Fibroblast of lung (primary cell): ENCODE measurements at regions not wholly inside any gene's neighbourhood (a gene's known extent, or its start where the extent isn't known, plus 50 kb on each side); places are given as distances from the start of the nearest gene placed in this dataset.

Experiments used
- DNase-seq, 2 donors: peaks; one replicate each; pipeline versions ENCODE4 v3.0.0 to v3.0.0-alpha.2; 2010; ENCODE audit warnings: low read depth in 2 of 2
- H2AFZ ChIP-seq: 2 replicates; pipeline ENCODE4 v1.5.1; 2012; ENCODE audit warnings: low read length, control low read depth, inconsistent platforms
- H3K27ac ChIP-seq: 2 replicates; pipeline ENCODE4 v1.5.1; 2011; ENCODE audit warnings: low read length, control low read depth; ENCODE audit not compliant: insufficient read depth
- H3K27me3 ChIP-seq: 2 replicates; pipeline ENCODE4 v1.5.1; 2011; ENCODE audit warnings: mild to moderate bottlenecking, low read length; ENCODE audit not compliant: control insufficient read depth, insufficient read depth
- H3K36me3 ChIP-seq: 2 replicates; pipeline ENCODE4 v1.5.1; 2011; ENCODE audit warnings: low read length; ENCODE audit not compliant: control insufficient read depth, insufficient read depth
- H3K4me1 ChIP-seq: 2 replicates; pipeline ENCODE4 v1.5.1; 2011; ENCODE audit warnings: low read length; ENCODE audit not compliant: control insufficient read depth, insufficient read depth; ENCODE audit errors: extremely low read depth
- H3K4me2 ChIP-seq: 2 replicates; pipeline ENCODE4 v1.5.1; 2011; ENCODE audit warnings: low read length, control low read depth; ENCODE audit not compliant: insufficient read depth; ENCODE audit errors: extremely low read depth
- H3K4me3 ChIP-seq, 4 experiments: fragments of 200-600 bp in 1 of 4; sonication (generic) in 1 of 4; replicated peaks in 1 of 4; 2 replicates each; pipeline ENCODE4 v1.5.1; 2011 to 2016; ENCODE audit warnings: low read length in 4 of 4, low read depth in 3 of 4, mild to moderate bottlenecking in 3 of 4, control low read depth in 2 of 4, inconsistent platforms in 1 of 4, mixed read lengths in 1 of 4; ENCODE audit not compliant: insufficient read depth in 1 of 4; ENCODE audit errors: control extremely low read depth in 1 of 4
- H3K79me2 ChIP-seq: 2 replicates; pipeline ENCODE4 v1.5.1; 2012; ENCODE audit warnings: mild to moderate bottlenecking, low read length, inconsistent platforms; ENCODE audit not compliant: control insufficient read depth, insufficient read depth
- H3K9ac ChIP-seq: 2 replicates; pipeline ENCODE4 v1.5.1; 2011; ENCODE audit warnings: mild to moderate bottlenecking, low read length, control low read depth; ENCODE audit not compliant: insufficient read depth
- H3K9me3 ChIP-seq: 2 replicates; pipeline ENCODE4 v1.5.1; 2012; ENCODE audit warnings: low read depth, low read length; ENCODE audit not compliant: control insufficient read depth, insufficient read depth
- H4K20me1 ChIP-seq: 2 replicates; pipeline ENCODE4 v1.5.1; 2011; ENCODE audit warnings: low read length; ENCODE audit not compliant: control insufficient read depth, insufficient read depth; ENCODE audit errors: extremely low read depth
- EZH2 ChIP-seq: IDR thresholded peaks from 2 replicates; pipeline ENCODE4 v1.5.1; 2012; ENCODE audit warnings: low read length, control low read depth, mild to moderate bottlenecking; ENCODE audit errors: missing control alignments
- TF ChIP-seq, protein P1 (sequence below), 2 donors: IDR thresholded peaks in 1 of 2; conservative IDR thresholded peaks in 1 of 2; 1 replicate in 1 of 2; 2 replicates in 1 of 2; pipeline ENCODE4 v1.5.1; 2011 to 2012; ENCODE audit warnings: low read length in 2 of 2, control low read depth in 1 of 2, inconsistent platforms in 1 of 2, low read depth in 1 of 2, mild to moderate bottlenecking in 1 of 2

DNA sequence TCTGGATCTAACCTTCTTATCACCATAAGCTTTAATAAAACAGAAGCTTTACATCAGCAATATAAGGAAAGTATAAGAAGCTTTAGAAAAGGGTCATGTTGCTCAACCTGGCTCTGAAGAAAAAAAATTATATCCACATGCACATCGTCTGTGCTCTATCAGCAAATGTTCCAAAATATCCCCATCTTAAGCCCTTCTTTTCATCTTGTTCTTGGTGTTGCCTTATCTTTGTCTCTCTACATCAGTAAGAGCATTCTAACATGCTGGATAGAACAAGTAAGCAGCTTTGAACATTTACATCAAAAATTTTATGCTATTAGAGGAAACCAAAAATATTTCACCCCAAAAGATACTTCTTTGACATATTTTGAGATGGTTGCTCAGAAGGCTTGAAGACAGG is 157.8 kb upstream of the SNX7 start:
- no peak for DNase-seq
- Histone ChIP-seq H3K4me1 (no peaks in the 10 kb centered on the region), H4K20me1 (no peaks in the 10 kb centered on the region), H3K4me2 (no peak overlapping the region), H2AFZ (no peak overlapping the region), H3K27me3 (no peaks in the 10 kb centered on the region), H3K9ac (no peak overlapping the region), H3K27ac (no peak overlapping the region), H3K4me3 (no peak overlapping the region), H3K9me3 (no peaks in the 10 kb centered on the region), H3K79me2 (no peaks in the 10 kb centered on the region), H3K36me3 (no peaks in the 10 kb centered on the region)
- TF ChIP-seq EZH2 = no peak
- TF ChIP-seq, protein P1, sequence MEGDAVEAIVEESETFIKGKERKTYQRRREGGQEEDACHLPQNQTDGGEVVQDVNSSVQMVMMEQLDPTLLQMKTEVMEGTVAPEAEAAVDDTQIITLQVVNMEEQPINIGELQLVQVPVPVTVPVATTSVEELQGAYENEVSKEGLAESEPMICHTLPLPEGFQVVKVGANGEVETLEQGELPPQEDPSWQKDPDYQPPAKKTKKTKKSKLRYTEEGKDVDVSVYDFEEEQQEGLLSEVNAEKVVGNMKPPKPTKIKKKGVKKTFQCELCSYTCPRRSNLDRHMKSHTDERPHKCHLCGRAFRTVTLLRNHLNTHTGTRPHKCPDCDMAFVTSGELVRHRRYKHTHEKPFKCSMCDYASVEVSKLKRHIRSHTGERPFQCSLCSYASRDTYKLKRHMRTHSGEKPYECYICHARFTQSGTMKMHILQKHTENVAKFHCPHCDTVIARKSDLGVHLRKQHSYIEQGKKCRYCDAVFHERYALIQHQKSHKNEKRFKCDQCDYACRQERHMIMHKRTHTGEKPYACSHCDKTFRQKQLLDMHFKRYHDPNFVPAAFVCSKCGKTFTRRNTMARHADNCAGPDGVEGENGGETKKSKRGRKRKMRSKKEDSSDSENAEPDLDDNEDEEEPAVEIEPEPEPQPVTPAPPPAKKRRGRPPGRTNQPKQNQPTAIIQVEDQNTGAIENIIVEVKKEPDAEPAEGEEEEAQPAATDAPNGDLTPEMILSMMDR (conservative IDR thresholded peaks at IDR 0.05 in 1 of 2, IDR thresholded peaks at IDR 0.05 in 1 of 2; ENCODE audit: low read depth in 1 of 2, low read length in 2 of 2) = no peak

DNA sequence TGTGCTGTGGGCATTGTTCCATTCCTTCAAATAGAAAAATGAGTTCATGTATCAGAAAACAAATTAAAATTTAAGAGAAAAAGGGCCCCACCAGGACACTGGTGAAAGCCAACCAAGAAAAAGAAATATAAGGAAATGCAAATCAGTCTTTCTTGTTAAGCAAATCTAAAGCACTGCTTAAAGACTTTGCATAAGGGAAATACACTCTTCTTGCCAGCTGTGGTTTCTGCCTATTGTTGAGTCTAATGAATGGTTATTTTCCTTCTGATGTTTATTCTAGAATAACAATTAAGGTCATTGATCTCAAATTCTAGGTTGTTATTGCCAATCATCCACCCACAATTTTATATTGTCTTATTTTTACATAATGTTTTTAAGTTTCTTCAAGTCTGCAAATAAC is 158.6 kb upstream of the SNX7 start:
- Histone ChIP-seq H3K27ac (no peak overlapping the region), H3K79me2 (no peaks in the 10 kb centered on the region), H3K9ac (no peak overlapping the region), H3K36me3 (no peaks in the 10 kb centered on the region), H4K20me1 (no peaks in the 10 kb centered on the region), H3K4me1 (no peaks in the 10 kb centered on the region), H2AFZ (no peak overlapping the region), H3K4me2 (no peak overlapping the region), H3K27me3 (no peaks in the 10 kb centered on the region), H3K4me3 (no peak overlapping the region), H3K9me3 (no peaks in the 10 kb centered on the region)
- no peak for DNase-seq
- no peak for TF ChIP-seq EZH2
- TF ChIP-seq, protein P1 (conservative IDR thresholded peaks at IDR 0.05 in 1 of 2, IDR thresholded peaks at IDR 0.05 in 1 of 2; ENCODE audit: low read depth in 1 of 2, low read length in 2 of 2) = no peak

GRCh38 chr1:98500324-98500723 is 161.2 kb upstream of the SNX7 start:
- Histone ChIP-seq H3K27me3 (no peaks in the 10 kb centered on the region), H4K20me1 (no peaks in the 10 kb centered on the region), H3K36me3 (no peaks in the 10 kb centered on the region), H3K4me3 (no peak overlapping the region), H2AFZ (no peak overlapping the region), H3K4me2 (no peak overlapping the region), H3K9ac (no peak overlapping the region), H3K27ac (no peak overlapping the region), H3K4me1 (no peaks in the 10 kb centered on the region), H3K79me2 (no peaks in the 10 kb centered on the region), H3K9me3 (no peaks in the 10 kb centered on the region)
- DNase-seq = no peak
- TF ChIP-seq, protein P1 (conservative IDR thresholded peaks at IDR 0.05 in 1 of 2, IDR thresholded peaks at IDR 0.05 in 1 of 2; ENCODE audit: low read depth in 1 of 2, low read length in 2 of 2) = no peak
- TF ChIP-seq EZH2 = no peak
